K562 (cell line): ENCODE measurements at regions not wholly inside any gene's neighbourhood (a gene's known extent, or its start where the extent isn't known, plus 50 kb on each side); places are given as distances from the start of the nearest gene placed in this dataset.

ENCODE experiments used
- ATAC-seq: fragments of 200-7000 bp; cut with Tn5 transposase; 3 replicates; pipeline ENCODE4 v1.9.1; 2020; ENCODE audit warnings: moderate library complexity
- BruUV-seq: library from RNA; stranded (reverse); fragments of 400-500 nt; replicated peaks from 2 replicates; lab custom pipeline; 2021; lab: Mats Ljungman, UMichigan
- CTCF ChIA-PET: fragments of 300-600 bp; formaldehyde crosslinking; extraction: SDS; loops from one replicate; lab custom pipeline; 2021; ENCODE audit warnings: low intra/inter-chr PET ratio; lab: Yijun Ruan, JAX
- POLR2A ChIA-PET: fragments of 300-600, 350-650 bp; sonication (Branson Sonifier 250); formaldehyde crosslinking; extraction: SDS; loops from one replicate; lab custom pipeline; 2021; ENCODE audit warnings: antibody characterized with exemption, inconsistent platforms; lab: Yijun Ruan, JAX
- DNase-seq, 4 experiments: peaks; one replicate each; pipeline versions ENCODE4 v3.0.0 to v3.0.0-alpha.2; 2011 to 2018; ENCODE audit warnings: low spot score in 3 of 4, mixed read lengths in 3 of 4; ENCODE audit errors: extremely low read depth in 1 of 4
- FAIRE-seq: peaks from 2 replicates; lab custom pipeline; 2011; peaks lifted over from hg19 to GRCh38; lab: Jason Lieb, UNC
- H2AFZ ChIP-seq: 2 replicates; pipeline ENCODE4 v1.6.0; 2011; ENCODE audit warnings: low read depth, low read length, control low read depth, inconsistent platforms
- H3K27ac ChIP-seq: fragments of 200-600 bp; 3 replicates; pipeline ENCODE4 v1.8.0; 2011; ENCODE audit warnings: low read depth, mild to moderate bottlenecking, control low read depth, inconsistent platforms, low read length, moderate library complexity, mixed read lengths; ENCODE audit errors: extremely low read depth
- H3K27me3 ChIP-seq, 2 experiments: fragments of 300-600 bp in 1 of 2; 2 replicates in 1 of 2; 3 replicates in 1 of 2; pipeline versions ENCODE4 v1.6.0 to v1.8.0; 2011; ENCODE audit warnings: inconsistent platforms in 2 of 2, low read length in 2 of 2, mild to moderate bottlenecking in 1 of 2, mixed read lengths in 1 of 2, moderate library complexity in 1 of 2; ENCODE audit not compliant: control insufficient read depth in 2 of 2, insufficient read depth in 2 of 2
- H3K36me3 ChIP-seq: fragments of 300-600 bp; 3 replicates; pipeline ENCODE4 v1.8.0; 2011; ENCODE audit warnings: mild to moderate bottlenecking, low read length, inconsistent platforms; ENCODE audit not compliant: control insufficient read depth, insufficient read depth
- H3K4me1 ChIP-seq, 2 experiments: fragments of 200-600 bp in 1 of 2; replicated peaks in 1 of 2; 2 replicates in 1 of 2; 3 replicates in 1 of 2; pipeline versions ENCODE4 v1.5.1 to v1.8.0; 2011; ENCODE audit warnings: inconsistent platforms in 2 of 2, low read length in 2 of 2, mild to moderate bottlenecking in 1 of 2, mixed read lengths in 1 of 2, moderate library complexity in 1 of 2; ENCODE audit not compliant: control insufficient read depth in 2 of 2, insufficient read depth in 2 of 2
- H3K4me2 ChIP-seq: 2 replicates; pipeline ENCODE4 v1.6.1; 2011; ENCODE audit warnings: low read length, control low read depth, inconsistent platforms, mixed read lengths; ENCODE audit not compliant: insufficient read depth
- H3K4me3 ChIP-seq: fragments of 200-600 bp; sonication (generic), shearing (Covaris generic); 2 replicates; pipeline ENCODE4 v1.5.1; 2016; ENCODE audit warnings: control low read depth, inconsistent platforms
- H3K79me2 ChIP-seq: fragments of 200-600 bp; 3 replicates; pipeline ENCODE4 v1.8.0; 2011; ENCODE audit warnings: low read length, inconsistent platforms; ENCODE audit not compliant: control insufficient read depth, insufficient read depth
- H3K9ac ChIP-seq, 2 experiments: 2 replicates each; pipeline versions ENCODE4 v1.6.0 to v1.6.1; 2011; ENCODE audit warnings: low read depth in 2 of 2, low read length in 2 of 2, control low read depth in 1 of 2, inconsistent platforms in 1 of 2, mild to moderate bottlenecking in 1 of 2, mixed read lengths in 1 of 2; ENCODE audit not compliant: insufficient read depth in 1 of 2
- H3K9me1 ChIP-seq: one replicate; pipeline ENCODE4 v1.6.0; 2011; ENCODE audit warnings: inconsistent platforms, mild to moderate bottlenecking, low read length, moderate library complexity; ENCODE audit not compliant: control insufficient read depth, insufficient read depth
- H3K9me3 ChIP-seq: replicated peaks from 2 replicates; pipeline ENCODE4 v1.5.1; 2011; ENCODE audit warnings: low read depth, low read length, inconsistent platforms; ENCODE audit not compliant: control insufficient read depth, insufficient read depth
- H4K20me1 ChIP-seq: replicated peaks from 2 replicates; pipeline ENCODE4 v1.6.1; 2011; ENCODE audit warnings: low read length, inconsistent platforms, mixed read lengths; ENCODE audit not compliant: control insufficient read depth, insufficient read depth
- ATF4 ChIP-seq: fragments of 450-650 bp; formaldehyde crosslinking; IDR thresholded peaks from 2 replicates; pipeline ENCODE4 v1.4.0; 2022; ENCODE audit warnings: mild to moderate bottlenecking, moderate library complexity
- E4F1 ChIP-seq: fragments of 250-450 bp; sonication (Bioruptor Pico); IDR thresholded peaks from 2 replicates; pipeline ENCODE4 v1.5.0; 2021; ENCODE audit warnings: mild to moderate bottlenecking, borderline replicate concordance
- EGR1 ChIP-seq: fragments of 450-650 bp; conservative IDR thresholded peaks from 2 replicates; pipeline ENCODE4 v1.6.1; 2017; ENCODE audit warnings: mild to moderate bottlenecking
- KLF16 ChIP-seq: IDR thresholded peaks from 2 replicates; pipeline ENCODE4 v1.6.1; 2016; ENCODE audit warnings: antibody characterized with exemption
- SAP30 ChIP-seq: fragments of 200-600 bp; sonication (generic); IDR thresholded peaks from 2 replicates; pipeline ENCODE4 v1.6.1; 2012; ENCODE audit warnings: borderline replicate concordance, low read depth, mild to moderate bottlenecking, moderate library complexity, low read length, control low read depth, inconsistent platforms; ENCODE audit not compliant: insufficient read depth, poor library complexity, severe bottlenecking
- SLC30A9 ChIP-seq: fragments of 250-450 bp; sonication (Bioruptor Pico); IDR thresholded peaks from 2 replicates; pipeline ENCODE4 v1.8.0; 2022; ENCODE audit warnings: mild to moderate bottlenecking, moderate library complexity
- SMAD3 ChIP-seq: fragments of 450-650 bp; formaldehyde crosslinking; conservative IDR thresholded peaks from 2 replicates; pipeline ENCODE4 v1.4.0; 2020; ENCODE audit warnings: mild to moderate bottlenecking
- WGBS: fragments of 100-300 bp; shearing (Covaris generic); methylation state at CpG from one replicate; pipeline ENCODE4 v1.1.6; 2016; ENCODE audit warnings: low coverage, mixed read lengths; ENCODE audit not compliant: insufficient coverage; ENCODE audit errors: missing lambda C conversion rate; 5-methylcytosine and 5-hydroxymethylcytosine counted together
- in situ Hi-C: fragments of 300-500 bp; cut with MboI; formaldehyde crosslinking; loops from 4 replicates; pipeline ENCODE4 v1.15.0; 2018; ENCODE audit warnings: inconsistent platforms, mixed read lengths
- intact Hi-C: fragments of 100-400 bp; cut with micrococcal nuclease; formaldehyde crosslinking; loops from 2 replicates; pipeline ENCODE4 v1.14.2; 2022
- TF ChIP-seq, protein P1 (sequence below): fragments of 450-650 bp; IDR thresholded peaks from 2 replicates; pipeline ENCODE4 v1.6.1; 2016; ENCODE audit warnings: borderline replicate concordance
- TF ChIP-seq, protein P2 (sequence below): sonication (generic); formaldehyde crosslinking; IDR thresholded peaks from 2 replicates; pipeline ENCODE4 v1.4.0; 2020; ENCODE audit warnings: mild to moderate bottlenecking, missing genetic modification reagents
- TF ChIP-seq, protein P3 (sequence below): fragments of 450-650 bp; IDR thresholded peaks from 2 replicates; pipeline ENCODE4 v1.6.1; 2016; ENCODE audit warnings: antibody characterized with exemption
- TF ChIP-seq, protein P4 (sequence below): IDR thresholded peaks from 2 replicates; pipeline ENCODE4 v1.6.1; 2011; ENCODE audit not compliant: insufficient read length; ENCODE audit errors: extremely low read depth

- TF ChIP-seq, protein P1, sequence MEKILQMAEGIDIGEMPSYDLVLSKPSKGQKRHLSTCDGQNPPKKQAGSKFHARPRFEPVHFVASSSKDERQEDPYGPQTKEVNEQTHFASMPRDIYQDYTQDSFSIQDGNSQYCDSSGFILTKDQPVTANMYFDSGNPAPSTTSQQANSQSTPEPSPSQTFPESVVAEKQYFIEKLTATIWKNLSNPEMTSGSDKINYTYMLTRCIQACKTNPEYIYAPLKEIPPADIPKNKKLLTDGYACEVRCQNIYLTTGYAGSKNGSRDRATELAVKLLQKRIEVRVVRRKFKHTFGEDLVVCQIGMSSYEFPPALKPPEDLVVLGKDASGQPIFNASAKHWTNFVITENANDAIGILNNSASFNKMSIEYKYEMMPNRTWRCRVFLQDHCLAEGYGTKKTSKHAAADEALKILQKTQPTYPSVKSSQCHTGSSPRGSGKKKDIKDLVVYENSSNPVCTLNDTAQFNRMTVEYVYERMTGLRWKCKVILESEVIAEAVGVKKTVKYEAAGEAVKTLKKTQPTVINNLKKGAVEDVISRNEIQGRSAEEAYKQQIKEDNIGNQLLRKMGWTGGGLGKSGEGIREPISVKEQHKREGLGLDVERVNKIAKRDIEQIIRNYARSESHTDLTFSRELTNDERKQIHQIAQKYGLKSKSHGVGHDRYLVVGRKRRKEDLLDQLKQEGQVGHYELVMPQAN, result no peak
Observed at GRCh38 chr18:5667356-5667755, 123.6 kb upstream of the EPB41L3 start (continued).

DNA sequence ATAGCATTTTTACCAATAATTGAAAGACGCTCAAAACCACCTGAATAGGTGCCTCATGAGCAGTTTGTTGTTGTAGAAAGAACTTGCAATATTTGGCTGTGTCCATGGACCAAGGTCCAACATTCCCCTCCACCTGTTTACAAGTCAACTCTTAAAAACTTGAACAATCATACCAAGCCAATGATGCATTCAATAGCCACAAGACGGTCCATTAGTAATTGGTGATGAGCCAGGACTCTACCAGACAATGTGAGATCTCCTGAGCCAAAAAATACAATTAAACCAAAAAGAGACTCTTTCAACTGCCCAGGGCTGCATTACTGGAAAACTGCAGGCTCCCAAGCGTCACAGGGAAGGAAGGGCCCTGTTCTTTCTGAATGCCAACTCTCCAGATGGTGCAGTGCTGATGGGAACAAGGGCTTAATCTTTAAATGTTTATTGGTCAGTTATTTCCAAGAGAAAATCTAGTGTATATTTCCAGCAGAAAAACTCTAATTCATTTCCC, 118.8 kb upstream of the EPB41L3 start:
- intact Hi-C loops, result no loop called here
- Histone ChIP-seq H3K4me1 (no peaks in the 10 kb centered on the region), H3K79me2 (no peaks in the 10 kb centered on the region), H3K4me3 (no peak overlapping the region), H3K9me3 (no peaks in the 10 kb centered on the region), H3K4me2 (no peak overlapping the region), H3K27me3 (no peaks in the 10 kb centered on the region), H3K36me3 (no peaks in the 10 kb centered on the region), H3K9ac (no peak overlapping the region), H3K9me1 (no peaks in the 10 kb centered on the region), H4K20me1 (no peaks in the 10 kb centered on the region), H3K27ac (no peak overlapping the region), H2AFZ (no peak overlapping the region)
- no peak for FAIRE-seq
- no peak for DNase-seq
- in situ Hi-C loops, result no loop called here
- ChIA-PET POLR2A (no interaction called here), CTCF (no interaction called here)
- WGBS, result 0% methylated on average over 3 of the region's 3 CpGs
- BruUV-seq, result no TSS peak
- no peak for ATAC-seq
- no peak for TF ChIP-seq E4F1 (CRISPR knock-in tag)
- TF ChIP-seq KLF16, result no peak
- TF ChIP-seq, protein P2, sequence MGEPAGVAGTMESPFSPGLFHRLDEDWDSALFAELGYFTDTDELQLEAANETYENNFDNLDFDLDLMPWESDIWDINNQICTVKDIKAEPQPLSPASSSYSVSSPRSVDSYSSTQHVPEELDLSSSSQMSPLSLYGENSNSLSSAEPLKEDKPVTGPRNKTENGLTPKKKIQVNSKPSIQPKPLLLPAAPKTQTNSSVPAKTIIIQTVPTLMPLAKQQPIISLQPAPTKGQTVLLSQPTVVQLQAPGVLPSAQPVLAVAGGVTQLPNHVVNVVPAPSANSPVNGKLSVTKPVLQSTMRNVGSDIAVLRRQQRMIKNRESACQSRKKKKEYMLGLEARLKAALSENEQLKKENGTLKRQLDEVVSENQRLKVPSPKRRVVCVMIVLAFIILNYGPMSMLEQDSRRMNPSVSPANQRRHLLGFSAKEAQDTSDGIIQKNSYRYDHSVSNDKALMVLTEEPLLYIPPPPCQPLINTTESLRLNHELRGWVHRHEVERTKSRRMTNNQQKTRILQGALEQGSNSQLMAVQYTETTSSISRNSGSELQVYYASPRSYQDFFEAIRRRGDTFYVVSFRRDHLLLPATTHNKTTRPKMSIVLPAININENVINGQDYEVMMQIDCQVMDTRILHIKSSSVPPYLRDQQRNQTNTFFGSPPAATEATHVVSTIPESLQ (CRISPR knock-in tag), result no peak
- TF ChIP-seq EGR1, result no peak
- no peak for TF ChIP-seq ATF4
- TF ChIP-seq SLC30A9 (CRISPR knock-in tag), result no peak
- TF ChIP-seq SAP30, result no peak
- TF ChIP-seq, protein P3, sequence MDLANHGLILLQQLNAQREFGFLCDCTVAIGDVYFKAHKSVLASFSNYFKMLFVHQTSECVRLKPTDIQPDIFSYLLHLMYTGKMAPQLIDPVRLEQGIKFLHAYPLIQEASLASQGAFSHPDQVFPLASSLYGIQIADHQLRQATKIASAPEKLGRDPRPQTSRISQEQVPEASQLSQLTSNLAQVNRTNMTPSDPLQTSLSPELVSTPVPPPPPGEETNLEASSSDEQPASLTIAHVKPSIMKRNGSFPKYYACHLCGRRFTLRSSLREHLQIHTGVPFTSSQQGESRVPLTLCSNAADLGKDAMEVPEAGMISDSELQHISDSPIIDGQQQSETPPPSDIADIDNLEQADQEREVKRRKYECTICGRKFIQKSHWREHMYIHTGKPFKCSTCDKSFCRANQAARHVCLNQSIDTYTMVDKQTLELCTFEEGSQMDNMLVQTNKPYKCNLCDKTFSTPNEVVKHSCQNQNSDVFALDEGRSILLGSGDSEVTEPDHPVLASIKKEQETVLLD, result no peak
- TF ChIP-seq SMAD3 (CRISPR knock-in tag), result no peak
- TF ChIP-seq, protein P4, sequence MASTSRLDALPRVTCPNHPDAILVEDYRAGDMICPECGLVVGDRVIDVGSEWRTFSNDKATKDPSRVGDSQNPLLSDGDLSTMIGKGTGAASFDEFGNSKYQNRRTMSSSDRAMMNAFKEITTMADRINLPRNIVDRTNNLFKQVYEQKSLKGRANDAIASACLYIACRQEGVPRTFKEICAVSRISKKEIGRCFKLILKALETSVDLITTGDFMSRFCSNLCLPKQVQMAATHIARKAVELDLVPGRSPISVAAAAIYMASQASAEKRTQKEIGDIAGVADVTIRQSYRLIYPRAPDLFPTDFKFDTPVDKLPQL, result no peak
